ENCODE measurements at regions not wholly inside any gene's neighbourhood (a gene's known extent, or its start where the extent isn't known, plus 50 kb on each side); places are given as distances from the start of the nearest gene placed in this dataset.

- TF ChIP-seq POLR2A (IDR thresholded peaks at IDR 0.05; ENCODE audit: low read depth, low read length) (no peak), POLR2AphosphoS5 (IDR thresholded peaks at IDR 0.05; ENCODE audit: low read depth, low read length) (no peak)
Observed at GRCh38 chr17:70232466-70232865, 63.1 kb downstream of the KCNJ2 start.
